DND-41 (cell line): ENCODE measurements at regions not wholly inside any gene's neighbourhood (a gene's known extent, or its start where the extent isn't known, plus 50 kb on each side); places are given as distances from the start of the nearest gene placed in this dataset.

Experiments used
- ATAC-seq: fragments of 200-7000 bp; cut with Tn5 transposase; 3 replicates; pipeline ENCODE4 v1.9.1; 2021; ENCODE audit warnings: low read depth; ENCODE audit not compliant: insufficient read depth
- DNase-seq: peaks from one replicate; pipeline ENCODE4 v3.0.0-alpha.2; 2020
- H2AFZ ChIP-seq: 2 replicates; pipeline ENCODE4 v1.6.0; 2012; ENCODE audit warnings: low read depth, low read length
- H3K27ac ChIP-seq: 2 replicates; pipeline ENCODE4 v1.5.1; 2012; ENCODE audit warnings: low read length, inconsistent platforms
- H3K27me3 ChIP-seq: fragments of 200-600 bp; sonication (generic); 2 replicates; pipeline ENCODE4 v1.6.0; 2012; ENCODE audit warnings: low read length, mild to moderate bottlenecking, inconsistent platforms; ENCODE audit not compliant: insufficient read depth, poor library complexity
- H3K36me3 ChIP-seq: 2 replicates; pipeline ENCODE4 v1.5.1; 2012; ENCODE audit warnings: low read length, inconsistent platforms; ENCODE audit not compliant: insufficient read depth
- H3K4me1 ChIP-seq: 2 replicates; pipeline ENCODE4 v1.5.1; 2012; ENCODE audit warnings: mild to moderate bottlenecking, low read length; ENCODE audit not compliant: insufficient read depth
- H3K4me2 ChIP-seq: 2 replicates; pipeline ENCODE4 v1.6.0; 2012; ENCODE audit warnings: mild to moderate bottlenecking, moderate library complexity, low read length, inconsistent platforms; ENCODE audit not compliant: insufficient read depth
- H3K4me3 ChIP-seq, 2 experiments: fragments of 200-600 bp in 1 of 2; shearing (Covaris generic) in 1 of 2; 2 replicates each; pipeline ENCODE4 v1.5.1; 2012 to 2016; ENCODE audit warnings: inconsistent platforms in 2 of 2, low read length in 2 of 2, mild to moderate bottlenecking in 2 of 2, low read depth in 1 of 2, moderate library complexity in 1 of 2
- H3K79me2 ChIP-seq: 2 replicates; pipeline ENCODE4 v1.6.0; 2012; ENCODE audit warnings: low read length, inconsistent platforms; ENCODE audit not compliant: insufficient read depth
- H3K9ac ChIP-seq: 2 replicates; pipeline ENCODE4 v1.6.0; 2012; ENCODE audit warnings: low read depth, mild to moderate bottlenecking, inconsistent platforms, low read length, moderate library complexity
- H3K9me3 ChIP-seq: 2 replicates; pipeline ENCODE4 v1.5.1; 2012; ENCODE audit warnings: low read length, moderate library complexity, mild to moderate bottlenecking, inconsistent platforms; ENCODE audit not compliant: insufficient read depth, severe bottlenecking
- H4K20me1 ChIP-seq: 2 replicates; pipeline ENCODE4 v1.6.0; 2012; ENCODE audit warnings: low read length; ENCODE audit not compliant: insufficient read depth
- CTCF ChIP-seq: IDR thresholded peaks from 2 replicates; pipeline ENCODE4 v1.5.1; 2012; ENCODE audit warnings: borderline replicate concordance, low read length, moderate library complexity, mild to moderate bottlenecking; ENCODE audit not compliant: poor library complexity, severe bottlenecking; ENCODE audit errors: extremely low read depth
- EZH2 ChIP-seq: IDR thresholded peaks from 3 replicates; pipeline ENCODE4 v1.6.1; 2012; ENCODE audit warnings: borderline replicate concordance, low read depth, mild to moderate bottlenecking, moderate library complexity, low read length, inconsistent platforms; ENCODE audit not compliant: severe bottlenecking

GRCh38 chr7:45511721-45512597, 62.2 kb upstream of the ADCY1 start:
- Histone ChIP-seq H3K4me3 (no peak overlapping the region), H3K79me2 (no peaks in the 10 kb centered on the region), H3K9me3 (peaks cover 6% of the 10 kb centered on the region), H3K27me3 (no peaks in the 10 kb centered on the region), H4K20me1 (no peaks in the 10 kb centered on the region), H3K9ac (no peak overlapping the region), H3K27ac (no peak overlapping the region), H3K36me3 (no peaks in the 10 kb centered on the region), H3K4me2 (no peak overlapping the region), H2AFZ (no peak overlapping the region), H3K4me1 (no peaks in the 10 kb centered on the region)
- TF ChIP-seq EZH2 (no peak), CTCF (no peak)
- no peak for ATAC-seq
- no peak for DNase-seq

- Histone ChIP-seq H3K36me3 (no peaks in the 10 kb centered on the region), H3K27me3 (no peaks in the 10 kb centered on the region), H3K9ac (no peak overlapping the region), H4K20me1 (no peaks in the 10 kb centered on the region), H3K27ac (no peak overlapping the region), H3K79me2 (no peaks in the 10 kb centered on the region), H2AFZ (no peak overlapping the region), H3K9me3 (peaks cover 6% of the 10 kb centered on the region), H3K4me1 (no peaks in the 10 kb centered on the region), H3K4me2 (no peak overlapping the region), H3K4me3 (no peak overlapping the region)
- TF ChIP-seq EZH2 (no peak), CTCF (no peak)
- DNase-seq (no peak), ATAC-seq (no peak)
These were observed 59.2 kb upstream of the ADCY1 start for GRCh38 chr7:45514944-45515343.

GRCh38 chr7:45515346-45515745, 58.8 kb upstream of the ADCY1 start:
- H3K27me3 ChIP-seq = no peaks in the 10 kb centered on the region
- H3K4me1 ChIP-seq = no peaks in the 10 kb centered on the region
- no peak overlapping the region for H3K4me2 ChIP-seq
- H3K27ac ChIP-seq = no peak overlapping the region
- no peaks in the 10 kb centered on the region for H4K20me1 ChIP-seq
- peaks cover 6% of the 10 kb centered on the region for H3K9me3 ChIP-seq
- TF ChIP-seq CTCF (no peak), EZH2 (no peak)
- no peaks in the 10 kb centered on the region for H3K36me3 ChIP-seq
- no peak for ATAC-seq
- H2AFZ ChIP-seq = no peak overlapping the region
- no peak for DNase-seq
- no peak overlapping the region for H3K4me3 ChIP-seq
- no peaks in the 10 kb centered on the region for H3K79me2 ChIP-seq
- H3K9ac ChIP-seq = no peak overlapping the region
